GM10266 (cell line): ENCODE measurements at regions not wholly inside any gene's neighbourhood (a gene's known extent, or its start where the extent isn't known, plus 50 kb on each side); places are given as distances from the start of the nearest gene placed in this dataset.
"Not testable (repeated sequence)": the region's sequence is repeated elsewhere in the genome, so short reads cannot be mapped to it uniquely, and the experiment has no call there.

Source experiments
- DNase-seq: peaks from one replicate; pipeline ENCODE4 v3.0.0; 2012; ENCODE audit errors: extremely low spot score
- TF ChIP-seq, protein P1 (sequence below): IDR thresholded peaks from 2 replicates; pipeline ENCODE4 v1.5.1; 2012; ENCODE audit warnings: mild to moderate bottlenecking, low read depth; ENCODE audit not compliant: control insufficient read depth, insufficient read depth; ENCODE audit errors: missing control alignments

DNA sequence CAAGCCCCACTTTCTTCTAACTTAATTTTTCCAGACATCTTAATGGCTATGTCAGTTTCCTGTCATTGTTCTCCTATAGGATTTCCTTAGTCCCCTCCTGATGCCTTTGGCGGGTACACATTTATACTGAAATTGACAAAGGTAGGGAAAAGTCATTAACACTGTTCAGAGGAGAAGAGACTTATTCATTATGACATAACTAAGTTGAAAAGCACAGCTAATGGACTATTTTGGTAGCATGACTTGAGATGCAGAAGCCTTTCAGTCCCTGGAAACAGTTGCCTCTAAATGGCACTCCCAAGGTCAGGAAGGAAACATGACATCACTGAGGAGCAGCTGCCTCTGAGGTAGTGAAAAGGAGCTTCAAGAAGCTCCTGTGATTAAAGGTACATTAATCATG is 317.5 kb upstream of the KITLG start:
- DNase-seq, result no peak
- TF ChIP-seq, protein P1, sequence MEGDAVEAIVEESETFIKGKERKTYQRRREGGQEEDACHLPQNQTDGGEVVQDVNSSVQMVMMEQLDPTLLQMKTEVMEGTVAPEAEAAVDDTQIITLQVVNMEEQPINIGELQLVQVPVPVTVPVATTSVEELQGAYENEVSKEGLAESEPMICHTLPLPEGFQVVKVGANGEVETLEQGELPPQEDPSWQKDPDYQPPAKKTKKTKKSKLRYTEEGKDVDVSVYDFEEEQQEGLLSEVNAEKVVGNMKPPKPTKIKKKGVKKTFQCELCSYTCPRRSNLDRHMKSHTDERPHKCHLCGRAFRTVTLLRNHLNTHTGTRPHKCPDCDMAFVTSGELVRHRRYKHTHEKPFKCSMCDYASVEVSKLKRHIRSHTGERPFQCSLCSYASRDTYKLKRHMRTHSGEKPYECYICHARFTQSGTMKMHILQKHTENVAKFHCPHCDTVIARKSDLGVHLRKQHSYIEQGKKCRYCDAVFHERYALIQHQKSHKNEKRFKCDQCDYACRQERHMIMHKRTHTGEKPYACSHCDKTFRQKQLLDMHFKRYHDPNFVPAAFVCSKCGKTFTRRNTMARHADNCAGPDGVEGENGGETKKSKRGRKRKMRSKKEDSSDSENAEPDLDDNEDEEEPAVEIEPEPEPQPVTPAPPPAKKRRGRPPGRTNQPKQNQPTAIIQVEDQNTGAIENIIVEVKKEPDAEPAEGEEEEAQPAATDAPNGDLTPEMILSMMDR, result no peak

DNA sequence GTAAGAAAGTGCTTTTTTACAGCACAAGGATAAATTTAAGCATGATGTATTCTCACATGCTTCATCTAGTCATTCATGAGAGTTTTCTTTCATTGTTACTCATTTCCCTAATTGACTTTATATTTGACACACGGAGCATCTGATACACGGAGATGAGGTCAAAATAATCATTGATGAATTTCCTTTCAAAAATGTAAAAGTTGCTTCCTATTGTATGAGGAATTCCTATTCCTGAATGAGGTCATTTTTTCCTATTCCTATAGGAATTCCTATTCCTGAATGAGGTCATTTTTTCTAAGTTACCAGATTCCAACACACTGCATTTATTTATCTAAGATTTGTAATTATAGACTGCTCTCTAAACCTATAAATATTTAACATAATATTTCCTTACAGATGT is 316.7 kb upstream of the KITLG start:
- DNase-seq, result no peak
- TF ChIP-seq, protein P1, result no peak

DNA sequence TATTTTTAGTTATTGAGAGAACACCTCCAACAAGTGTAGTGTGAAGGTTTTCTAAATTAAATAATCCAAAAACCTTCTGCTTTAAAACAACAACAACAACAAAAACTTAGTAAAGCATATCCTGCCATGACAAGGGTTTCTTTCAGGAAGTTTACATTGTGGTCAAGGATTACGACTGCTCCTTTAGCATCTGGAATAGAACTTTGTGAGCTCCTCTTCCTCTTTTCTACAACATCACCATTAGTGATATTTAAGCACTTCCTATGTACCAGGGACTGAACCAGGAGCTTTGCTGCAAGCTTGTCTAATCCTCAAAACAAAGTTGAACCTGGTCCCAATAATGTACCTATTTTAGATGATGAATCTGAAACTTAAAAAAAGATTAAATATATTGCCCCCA is 315.4 kb upstream of the KITLG start:
- no peak for DNase-seq
- TF ChIP-seq, protein P1, result no peak

DNA sequence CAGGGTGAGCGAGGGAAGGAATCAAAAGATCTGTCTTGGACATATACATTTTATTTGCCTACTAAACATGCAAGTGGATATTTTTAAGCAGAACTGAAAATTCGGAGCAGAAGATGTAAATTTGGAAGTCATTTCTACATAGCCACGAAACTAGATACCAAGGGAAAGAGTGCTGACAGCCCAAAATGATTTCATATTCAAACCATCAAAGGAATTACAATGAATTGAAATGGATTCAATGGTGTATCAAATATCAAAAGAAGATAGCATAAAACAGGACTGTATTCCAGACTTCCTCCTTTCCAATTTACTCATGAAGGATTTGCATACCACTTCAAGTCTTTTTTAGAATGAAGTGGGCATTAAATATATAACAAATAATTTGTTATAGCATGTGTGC is 313.5 kb upstream of the KITLG start:
- TF ChIP-seq, protein P1, result no peak
- DNase-seq, result no peak

DNA sequence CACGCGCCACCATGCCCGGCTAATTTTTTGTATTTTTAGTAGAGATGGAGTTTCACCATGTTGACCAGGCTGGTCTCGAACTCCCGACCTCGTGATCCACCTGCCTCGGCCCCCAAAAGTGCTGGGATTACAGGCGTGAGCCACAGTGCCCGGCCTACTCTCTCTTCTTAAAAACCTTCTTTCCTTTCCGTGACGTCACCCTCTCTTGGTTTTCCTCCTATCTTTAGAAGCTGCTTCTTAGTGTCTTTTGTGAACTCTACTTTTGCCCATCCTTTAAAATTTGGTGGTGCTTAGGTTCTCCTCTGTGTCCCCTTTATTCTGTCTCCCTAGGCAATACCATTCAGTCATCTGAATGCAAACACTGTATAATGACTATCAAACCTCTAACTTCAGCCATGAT is 311.2 kb upstream of the KITLG start:
- not testable (repeated sequence) for DNase-seq

DNA sequence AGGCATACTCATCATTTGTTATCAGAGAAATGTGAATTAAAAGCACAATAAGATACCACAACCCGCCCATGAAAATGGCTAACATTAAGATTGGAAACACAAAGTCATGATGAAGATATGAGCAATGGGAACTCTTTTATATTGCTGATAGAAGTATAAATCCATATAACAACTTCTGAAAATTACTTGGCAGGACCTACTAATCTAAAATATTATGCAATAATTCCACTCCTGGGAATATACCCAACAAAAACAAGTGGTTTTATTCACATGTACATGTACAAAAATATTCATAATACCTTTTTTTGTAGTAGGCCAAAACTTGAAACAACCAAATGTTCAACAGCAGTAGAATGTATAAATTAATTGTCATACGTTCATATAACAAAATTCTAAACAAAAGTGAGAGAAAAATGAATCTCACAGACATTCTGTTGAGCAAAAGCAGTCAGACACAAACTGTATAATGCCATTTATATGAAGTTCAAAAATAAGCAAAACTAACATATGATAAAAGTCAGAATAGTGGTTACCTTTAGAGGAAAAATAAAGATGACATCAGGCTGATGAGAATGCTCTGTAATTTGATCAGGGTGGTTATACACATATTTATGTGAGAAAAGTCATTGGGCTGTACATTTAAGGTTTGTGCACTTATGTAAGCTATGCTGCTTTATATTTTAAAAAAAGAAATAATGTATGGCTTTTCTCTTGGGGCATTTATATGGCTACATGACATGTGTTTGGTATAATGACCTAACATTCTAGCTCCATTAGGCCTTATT is 309.2 kb upstream of the KITLG start:
- TF ChIP-seq, protein P1, result no peak
- no peak for DNase-seq

DNA sequence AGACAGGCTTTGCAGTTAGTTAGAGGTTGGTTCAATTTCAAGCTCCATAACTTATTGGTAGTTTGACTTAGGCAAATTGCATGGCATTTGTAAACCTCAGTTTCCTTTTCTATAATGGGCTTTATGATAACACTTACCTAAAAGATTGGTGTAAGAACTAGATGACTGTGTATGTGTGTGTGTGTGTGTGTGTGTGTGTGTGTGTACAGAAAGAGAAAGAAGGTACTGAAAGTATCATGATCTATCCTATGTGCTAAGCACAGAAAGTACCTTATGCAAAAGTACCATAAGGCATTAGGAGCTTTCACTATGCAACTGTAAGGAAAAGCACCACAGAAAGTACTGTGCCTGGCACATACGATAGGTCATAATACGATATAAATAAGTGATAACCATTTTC is 304.3 kb upstream of the KITLG start:
- peak; percentile 5 for DNase-seq
- TF ChIP-seq, protein P1, result no peak

DNA sequence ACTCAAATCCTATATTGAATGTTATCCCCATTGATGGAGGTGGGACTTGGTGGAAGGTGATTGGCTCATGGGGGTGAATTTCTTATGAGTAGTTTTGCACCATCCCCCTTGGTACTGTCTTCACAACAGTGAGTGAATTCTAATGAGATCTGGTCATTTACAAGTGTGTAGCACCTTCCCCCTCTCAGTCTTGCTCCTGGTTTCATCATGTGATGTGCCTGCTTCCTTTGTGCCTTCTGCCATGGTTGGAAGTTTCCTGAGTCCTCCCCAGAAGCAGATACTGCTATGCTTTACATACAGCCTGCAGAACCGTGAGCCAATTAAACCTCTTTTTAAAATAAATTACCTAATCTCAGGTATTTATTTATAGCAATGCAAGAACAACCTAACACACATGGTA is 302.4 kb upstream of the KITLG start:
- DNase-seq, result no peak
- TF ChIP-seq, protein P1, result no peak
